GM19328 (cell line): ENCODE measurements at regions not wholly inside any gene's neighbourhood (a gene's known extent, or its start where the extent isn't known, plus 50 kb on each side); places are given as distances from the start of the nearest gene placed in this dataset.
"Not testable (repeated sequence)": the region's sequence is repeated elsewhere in the genome, so short reads cannot be mapped to it uniquely, and the experiment has no call there.

Experiments used
- ATAC-seq: cut with Tn5 transposase; IDR thresholded peaks from one replicate; pipeline ENCODE4 v1.9.1; 2021; ENCODE audit warnings: mild to moderate bottlenecking, moderate library complexity; ENCODE audit not compliant: unreplicated experiment

DNA sequence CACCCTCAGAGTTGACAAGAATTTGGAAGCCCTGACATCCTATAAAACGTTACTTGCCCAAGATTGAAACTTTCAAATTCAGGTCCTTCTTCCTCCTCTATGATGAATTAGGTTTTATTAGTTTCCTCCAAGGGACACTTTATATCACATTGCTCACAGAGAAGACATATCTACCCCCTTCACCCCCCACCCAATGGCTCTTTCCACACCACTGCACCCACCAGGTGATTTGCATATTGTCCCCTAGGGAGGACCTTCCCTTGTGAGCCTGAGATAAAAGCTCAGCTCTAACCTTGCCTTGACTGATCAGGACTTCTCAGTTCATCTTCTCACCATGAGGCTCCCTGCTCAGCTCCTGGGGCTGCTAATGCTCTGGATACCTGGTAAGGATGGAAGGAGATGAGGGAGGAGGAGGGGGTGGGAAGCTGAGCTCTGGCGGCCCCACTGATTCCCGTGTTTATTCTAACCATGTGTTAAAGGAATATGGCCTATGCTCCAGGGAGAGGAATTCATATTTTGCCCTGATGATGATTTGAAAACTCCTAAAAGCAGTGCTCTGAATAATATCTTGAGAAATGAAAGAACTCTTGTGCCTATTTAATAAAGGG, 1255.8 kb downstream of the RPIA start:
- not testable (repeated sequence) for ATAC-seq

GRCh38 chr2:89948102-89948501, 1256.6 kb downstream of the RPIA start:
- not testable (repeated sequence) for ATAC-seq

DNA sequence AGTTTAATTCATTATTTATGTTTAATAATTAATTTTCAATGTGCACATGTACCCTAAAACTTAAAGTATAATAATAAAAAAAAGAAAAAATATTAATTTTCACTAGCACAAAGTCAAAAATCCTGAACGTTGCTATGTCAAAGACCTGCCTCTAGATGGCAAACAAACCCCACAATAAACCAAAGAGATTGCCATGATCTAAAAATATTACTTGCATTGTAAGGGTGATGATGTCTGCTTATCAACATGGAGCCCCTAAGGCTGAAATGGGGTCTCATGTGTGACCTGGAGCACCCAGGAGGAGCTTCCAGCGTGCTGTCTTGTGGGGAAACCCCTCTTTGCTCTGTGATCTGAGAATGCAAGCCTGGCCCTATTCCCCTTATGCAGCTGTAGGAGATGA, 1259.3 kb downstream of the RPIA start:
- not testable (repeated sequence) for ATAC-seq

- not testable (repeated sequence) for ATAC-seq
Observed at GRCh38 chr2:89957236-89957635, 1265.8 kb downstream of the RPIA start.

DNA sequence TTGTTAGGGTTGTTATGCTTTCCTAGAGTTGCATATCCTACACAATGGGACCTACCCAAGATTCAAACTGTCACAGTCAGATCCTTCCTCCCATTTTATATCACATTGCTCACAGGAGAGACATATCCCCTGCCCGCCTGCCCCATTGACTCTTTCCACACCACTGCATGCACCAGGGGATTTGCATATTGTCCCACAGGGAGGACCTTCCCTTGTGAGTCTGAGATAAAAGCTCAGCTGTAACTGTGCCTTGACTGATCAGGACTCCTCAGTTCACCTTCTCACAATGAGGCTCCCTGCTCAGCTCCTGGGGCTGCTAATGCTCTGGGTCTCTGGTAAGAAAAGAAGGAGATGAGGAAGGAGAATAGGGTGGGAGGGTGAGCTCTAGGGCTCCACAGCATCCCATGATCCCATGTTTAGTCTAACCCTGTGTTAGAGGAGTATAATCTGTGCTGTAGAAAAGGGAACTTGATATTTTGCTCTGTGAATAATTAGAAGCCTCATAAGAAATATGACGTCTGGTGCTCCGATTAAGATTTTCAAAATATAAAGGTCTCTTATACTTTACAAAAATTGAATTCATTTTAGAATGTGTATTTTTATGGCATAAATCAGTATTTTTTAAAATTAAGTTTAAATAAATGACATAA, 1268.4 kb downstream of the RPIA start:
- ATAC-seq, result not testable (repeated sequence)

DNA sequence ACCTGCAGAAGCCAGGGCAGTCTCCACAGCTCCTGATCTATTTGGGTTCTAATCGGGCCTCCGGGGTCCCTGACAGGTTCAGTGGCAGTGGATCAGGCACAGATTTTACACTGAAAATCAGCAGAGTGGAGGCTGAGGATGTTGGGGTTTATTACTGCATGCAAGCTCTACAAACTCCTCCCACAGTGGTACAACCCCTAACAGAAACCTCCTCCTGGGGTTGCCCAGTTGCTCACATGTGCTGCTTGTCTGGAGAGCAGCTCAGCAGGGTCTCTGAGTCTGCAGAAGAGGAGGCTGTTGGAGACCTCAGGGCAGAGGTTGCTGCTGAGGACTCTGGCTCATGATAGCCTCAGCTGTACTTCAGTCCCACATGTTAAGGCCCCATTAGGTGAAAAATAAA, 1269.1 kb downstream of the RPIA start:
- ATAC-seq, result not testable (repeated sequence)

DNA sequence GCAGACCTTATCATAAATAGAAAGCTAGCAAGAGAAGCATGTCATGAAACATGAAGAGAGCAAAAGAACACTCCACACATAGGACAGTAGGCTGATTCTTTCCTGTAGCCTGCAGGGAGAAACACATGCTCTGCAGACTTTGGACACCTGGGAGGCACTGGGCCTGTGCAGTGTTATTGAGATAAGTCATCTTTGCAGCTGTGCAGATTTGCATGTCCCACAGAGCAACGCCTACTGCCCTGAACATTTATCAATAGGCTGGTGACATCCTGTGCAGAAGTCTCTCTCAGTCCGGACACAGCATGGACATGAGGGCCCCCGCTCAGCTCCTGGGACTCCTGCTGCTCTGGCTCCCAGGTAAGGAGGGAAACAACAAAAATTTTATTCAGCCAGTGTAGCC, 1277.1 kb downstream of the RPIA start:
- ATAC-seq, result not testable (repeated sequence)

GRCh38 chr2:89969190-89969589, 1277.7 kb downstream of the RPIA start:
- ATAC-seq, result not testable (repeated sequence)

- not testable (repeated sequence) for ATAC-seq
Observed at GRCh38 chr2:89973849-89974248, 1282.4 kb downstream of the RPIA start.

DNA sequence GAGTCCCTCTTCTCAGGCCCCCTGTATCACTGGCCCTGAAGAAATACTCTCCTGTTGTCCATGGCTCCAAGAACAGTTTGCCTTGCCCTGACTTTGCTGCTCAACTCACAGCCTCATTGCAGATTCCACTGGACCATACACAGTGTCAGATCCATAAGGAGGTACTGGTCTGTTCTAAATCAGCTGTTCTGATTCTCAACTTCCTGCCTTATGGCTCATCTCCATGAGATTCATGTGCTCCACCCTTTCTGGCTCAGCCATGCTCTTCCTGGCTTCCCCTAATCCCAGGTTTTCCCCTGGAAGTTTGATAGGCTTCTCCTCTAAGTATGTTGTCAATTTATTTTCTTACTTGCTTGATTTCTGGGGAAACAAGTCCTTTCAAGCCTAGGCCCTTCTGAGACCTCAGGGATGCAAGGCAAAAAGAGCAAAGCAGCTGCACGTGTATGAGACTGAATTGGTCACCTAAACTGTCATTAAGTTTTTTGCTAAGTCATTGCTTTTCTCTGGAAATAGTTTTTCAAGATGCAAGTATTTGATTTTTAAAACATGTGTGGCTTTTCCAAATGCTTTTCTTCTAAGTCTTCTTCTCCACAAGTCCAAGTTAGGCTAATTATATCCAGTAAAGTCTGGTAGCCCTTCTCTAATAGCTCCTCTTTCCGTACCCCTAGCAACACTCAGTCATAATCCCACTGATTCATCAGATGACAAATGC, 1288.5 kb downstream of the RPIA start:
- ATAC-seq, result not testable (repeated sequence)

DNA sequence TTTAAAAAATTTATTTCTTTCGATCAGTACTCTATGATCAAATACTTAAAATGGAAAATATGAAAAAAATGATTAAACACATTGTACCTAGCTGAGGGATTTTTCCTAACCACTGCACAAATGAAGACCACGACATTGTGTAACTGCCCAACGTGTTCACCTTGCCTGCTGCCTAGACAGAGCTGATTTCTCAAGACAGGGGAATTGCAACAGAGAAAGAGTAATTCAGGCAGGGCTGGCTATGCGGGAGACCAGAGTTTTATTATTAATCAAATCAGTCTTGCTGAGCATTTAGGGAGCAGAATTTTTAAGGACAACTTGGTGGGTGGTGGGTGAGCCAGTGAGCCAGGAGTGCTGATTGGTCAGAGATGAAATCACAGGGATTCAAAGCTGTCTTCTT, 1290.8 kb downstream of the RPIA start:
- not testable (repeated sequence) for ATAC-seq

GRCh38 chr2:89985650-89986049, 1294.2 kb downstream of the RPIA start:
- not testable (repeated sequence) for ATAC-seq

DNA sequence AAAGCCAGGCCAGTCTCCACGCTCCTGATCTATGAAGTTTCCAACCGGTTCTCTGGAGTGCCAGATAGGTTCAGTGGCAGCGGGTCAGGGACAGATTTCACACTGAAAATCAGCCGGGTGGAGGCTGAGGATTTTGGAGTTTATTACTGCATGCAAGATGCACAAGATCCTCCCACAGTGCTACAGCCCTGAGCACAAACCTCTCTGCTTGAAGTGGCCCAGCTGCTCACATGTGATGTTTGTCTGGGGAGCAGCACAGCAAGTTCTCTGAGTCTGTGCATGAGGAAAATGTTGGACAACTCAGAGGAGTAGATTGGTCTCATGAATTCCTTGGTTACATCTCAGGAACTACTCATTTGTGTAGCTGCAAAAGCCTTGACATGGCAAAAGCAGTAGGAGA, 1295.1 kb downstream of the RPIA start:
- ATAC-seq, result not testable (repeated sequence)

DNA sequence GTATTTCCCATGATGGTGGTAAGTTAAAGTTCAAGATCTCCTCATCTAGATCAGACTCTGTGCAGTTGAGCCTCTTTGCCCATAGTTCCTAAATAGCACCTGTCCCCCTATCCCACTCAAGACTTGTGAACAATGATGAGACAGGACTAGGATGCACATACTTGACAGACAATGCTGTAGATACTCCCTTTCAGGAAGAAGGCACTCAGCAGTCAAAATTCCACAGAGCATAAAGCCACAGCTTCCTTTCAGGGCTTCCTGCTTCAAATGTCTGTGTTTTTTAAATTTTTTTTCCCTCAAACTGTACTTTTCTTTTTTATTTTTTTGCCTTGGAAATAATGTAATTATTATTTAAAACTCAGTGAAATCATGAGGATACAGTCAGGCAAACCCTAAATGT, 1305.3 kb downstream of the RPIA start:
- not testable (repeated sequence) for ATAC-seq

DNA sequence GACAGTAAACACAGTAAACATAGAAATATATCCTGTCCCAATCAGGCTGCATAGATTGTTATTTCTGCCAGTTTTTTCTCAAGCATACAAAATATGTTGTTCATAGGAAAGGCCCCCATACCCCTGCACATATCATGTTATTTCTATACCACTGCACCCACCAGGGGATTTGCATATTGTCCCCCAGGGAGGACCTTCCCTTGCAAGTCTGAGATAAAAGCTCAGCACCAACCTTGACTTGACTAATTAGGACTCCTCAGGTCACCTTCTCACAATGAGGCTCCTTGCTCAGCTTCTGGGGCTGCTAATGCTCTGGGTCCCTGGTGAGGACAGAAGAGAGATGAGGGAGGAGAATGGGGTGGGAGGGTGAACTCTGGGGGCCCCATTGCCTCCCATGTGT, 1313.1 kb downstream of the RPIA start:
- not testable (repeated sequence) for ATAC-seq

DNA sequence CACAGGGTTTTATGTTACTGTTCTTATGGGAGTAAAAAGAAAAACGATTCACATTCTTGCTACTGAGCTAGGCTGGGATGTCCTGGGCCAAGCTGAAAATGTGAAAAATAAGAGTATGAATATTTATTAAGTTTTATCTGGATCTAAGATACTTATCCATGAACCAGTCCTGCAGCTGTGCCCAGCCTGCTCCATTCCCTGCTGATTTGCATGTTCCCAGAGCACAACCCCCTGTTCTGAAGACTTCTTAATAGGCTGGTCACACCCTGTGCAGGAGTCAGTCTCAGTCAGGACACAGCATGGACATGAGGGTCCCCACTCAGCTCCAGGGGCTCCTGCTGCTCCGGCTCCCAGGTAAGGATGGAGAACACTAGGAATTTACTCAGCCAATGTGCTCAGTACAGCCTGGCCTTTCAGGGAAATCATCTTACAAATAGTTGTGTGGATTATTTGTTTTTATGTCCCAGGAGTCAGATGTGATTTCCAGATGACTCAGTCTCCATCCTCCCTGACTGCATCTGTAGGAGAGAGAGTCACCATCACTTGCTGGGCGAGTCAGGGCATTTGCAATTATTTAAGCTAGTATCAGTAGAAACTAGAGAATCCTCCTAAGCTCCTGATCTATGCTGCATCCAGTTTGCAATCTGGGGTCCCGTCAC, 1319.1 kb downstream of the RPIA start:
- ATAC-seq, result not testable (repeated sequence)

GRCh38 chr2:90011101-90011443, 1319.6 kb downstream of the RPIA start:
- not testable (repeated sequence) for ATAC-seq

GRCh38 chr2:90019908-90020307, 1328.4 kb downstream of the RPIA start:
- ATAC-seq, result not testable (repeated sequence)

GRCh38 chr2:90021234-90021633, 1329.8 kb downstream of the RPIA start:
- not testable (repeated sequence) for ATAC-seq

DNA sequence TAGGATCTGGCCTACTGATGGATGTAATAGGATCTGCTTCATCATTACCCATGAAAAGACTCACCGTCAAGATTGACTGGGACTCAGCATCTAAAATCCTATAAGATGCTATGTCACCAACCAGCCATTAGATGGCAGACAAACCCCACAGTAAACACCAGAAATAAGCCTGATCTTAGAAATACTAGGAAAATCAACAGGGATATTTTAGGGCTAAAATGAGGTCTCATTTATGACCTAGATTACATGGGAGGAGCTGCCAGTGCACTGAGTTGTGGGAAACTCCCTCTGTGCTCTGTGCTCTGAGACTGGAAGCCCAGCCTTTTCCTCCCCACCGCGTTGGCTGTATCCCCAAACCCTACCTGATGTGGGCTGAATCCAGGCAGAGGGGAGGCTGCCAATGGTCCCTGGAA, 1335.8 kb downstream of the RPIA start:
- ATAC-seq, result not testable (repeated sequence)

DNA sequence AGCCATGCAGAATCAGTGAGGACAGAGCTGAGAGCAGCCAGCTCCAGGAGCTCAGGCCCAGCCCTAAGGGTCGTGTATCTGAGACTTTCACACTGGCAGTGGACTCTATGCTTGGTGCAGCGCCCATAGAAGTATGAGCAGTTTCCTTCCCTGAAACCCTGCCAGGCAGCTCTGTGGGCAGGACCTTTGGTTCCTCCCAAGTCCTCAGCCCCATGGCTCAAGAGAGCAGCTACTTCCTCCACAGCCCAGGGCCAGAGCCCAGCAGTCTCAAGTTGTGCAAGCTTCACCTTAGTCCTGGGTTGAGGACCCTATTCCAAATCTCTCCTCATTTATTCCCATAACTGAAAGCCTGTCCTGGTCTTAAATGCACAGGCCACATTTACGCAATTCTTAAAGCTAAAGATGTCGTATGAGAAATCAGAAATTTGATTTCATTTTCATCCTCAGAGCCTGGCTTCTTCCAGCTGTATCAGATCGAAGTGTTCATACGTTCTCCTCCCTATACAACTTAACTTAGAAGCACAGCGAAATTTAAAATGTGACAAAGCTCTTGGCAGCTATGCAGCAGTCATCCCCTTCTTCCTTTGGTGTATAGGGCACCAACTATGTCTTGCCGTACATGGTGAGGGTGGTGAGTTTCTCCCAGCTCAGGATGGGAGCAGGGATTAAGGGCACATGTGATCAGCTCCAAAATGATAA, 1337.1 kb downstream of the RPIA start:
- ATAC-seq, result not testable (repeated sequence)
